Sigmoid colon (tissue), 4 donors: ENCODE measurements at regions not wholly inside any gene's neighbourhood (a gene's known extent, or its start where the extent isn't known, plus 50 kb on each side); places are given as distances from the start of the nearest gene placed in this dataset.

Experiments
- EP300 ChIP-seq, 4 donors: sonication (generic); formaldehyde crosslinking; IDR thresholded peaks; one replicate each; pipeline ENCODE4 v1.6.1; 2017; ENCODE audit warnings: antibody characterized with exemption in 4 of 4
- POLR2A ChIP-seq, 2 donors: fragments of 450-650 bp; IDR thresholded peaks; one replicate each; pipeline ENCODE4 v1.6.1; 2016; ENCODE audit warnings: antibody characterized with exemption in 2 of 2, mild to moderate bottlenecking in 2 of 2, moderate library complexity in 2 of 2
- POLR2AphosphoS5 ChIP-seq, 4 donors: sonication (generic); formaldehyde crosslinking; IDR thresholded peaks; one replicate each; pipeline ENCODE4 v1.6.1; 2017; ENCODE audit warnings: antibody characterized with exemption in 4 of 4
- TF ChIP-seq, protein P1 (sequence below), 4 experiments: fragments of 450-650 bp in 3 of 4; fragments of 200-600 bp in 1 of 4; IDR thresholded peaks; one replicate each; pipeline ENCODE4 v1.5.1; 2016 to 2019; ENCODE audit warnings: antibody characterized with exemption in 4 of 4, mild to moderate bottlenecking in 3 of 4, moderate library complexity in 2 of 4

DNA sequence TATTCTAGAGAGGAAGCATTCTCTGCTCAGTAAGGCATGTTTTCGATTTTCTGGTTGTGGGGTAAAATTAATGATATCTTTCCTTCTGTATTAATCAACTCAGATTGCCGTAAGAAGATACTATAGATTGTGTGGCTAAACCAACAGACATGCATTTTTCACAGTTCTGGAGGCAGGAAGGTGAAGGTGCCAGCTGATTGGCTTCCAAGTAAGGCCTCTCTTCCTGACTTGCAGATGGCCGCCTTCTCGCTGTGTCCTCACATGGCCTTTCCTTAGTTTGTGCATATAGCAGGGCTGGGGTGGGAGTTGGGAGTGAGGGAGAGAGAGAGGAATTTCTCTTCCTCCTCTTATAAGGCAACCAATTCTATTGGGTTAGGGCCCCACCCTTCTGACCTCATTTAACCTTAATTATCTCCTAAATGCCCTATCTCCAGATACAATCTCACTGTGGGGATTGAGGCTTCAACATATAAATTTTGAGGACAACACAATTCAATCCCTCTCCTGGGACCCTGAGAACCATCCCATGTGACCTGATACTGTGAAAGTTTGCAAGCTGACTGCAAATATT lies 52.3 kb upstream of the MRPS6 start:
- no peak for TF ChIP-seq POLR2A (IDR thresholded peaks at IDR 0.05)
- TF ChIP-seq POLR2AphosphoS5 (IDR thresholded peaks at IDR 0.05), result no peak
- TF ChIP-seq, protein P1, sequence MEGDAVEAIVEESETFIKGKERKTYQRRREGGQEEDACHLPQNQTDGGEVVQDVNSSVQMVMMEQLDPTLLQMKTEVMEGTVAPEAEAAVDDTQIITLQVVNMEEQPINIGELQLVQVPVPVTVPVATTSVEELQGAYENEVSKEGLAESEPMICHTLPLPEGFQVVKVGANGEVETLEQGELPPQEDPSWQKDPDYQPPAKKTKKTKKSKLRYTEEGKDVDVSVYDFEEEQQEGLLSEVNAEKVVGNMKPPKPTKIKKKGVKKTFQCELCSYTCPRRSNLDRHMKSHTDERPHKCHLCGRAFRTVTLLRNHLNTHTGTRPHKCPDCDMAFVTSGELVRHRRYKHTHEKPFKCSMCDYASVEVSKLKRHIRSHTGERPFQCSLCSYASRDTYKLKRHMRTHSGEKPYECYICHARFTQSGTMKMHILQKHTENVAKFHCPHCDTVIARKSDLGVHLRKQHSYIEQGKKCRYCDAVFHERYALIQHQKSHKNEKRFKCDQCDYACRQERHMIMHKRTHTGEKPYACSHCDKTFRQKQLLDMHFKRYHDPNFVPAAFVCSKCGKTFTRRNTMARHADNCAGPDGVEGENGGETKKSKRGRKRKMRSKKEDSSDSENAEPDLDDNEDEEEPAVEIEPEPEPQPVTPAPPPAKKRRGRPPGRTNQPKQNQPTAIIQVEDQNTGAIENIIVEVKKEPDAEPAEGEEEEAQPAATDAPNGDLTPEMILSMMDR (IDR thresholded peaks at IDR 0.05), result no peak
- TF ChIP-seq EP300 (IDR thresholded peaks at IDR 0.05), result no peak
